GM12878 (cell line): ENCODE measurements at regions not wholly inside any gene's neighbourhood (a gene's known extent, or its start where the extent isn't known, plus 50 kb on each side); places are given as distances from the start of the nearest gene placed in this dataset.

Source experiments
- ATAC-seq: fragments of 200-7000 bp; cut with Tn5 transposase; 3 replicates; pipeline ENCODE4 v1.9.1; 2020; ENCODE audit warnings: mild to moderate bottlenecking, moderate library complexity
- BruUV-seq: library from RNA; stranded (reverse); fragments of 400-500 nt; replicated peaks from 2 replicates; lab custom pipeline; 2021; lab: Mats Ljungman, UMichigan
- CTCF ChIA-PET: fragments of 300-600 bp; sonication (Branson Sonifier 250); formaldehyde crosslinking; extraction: SDS; loops from one replicate; lab custom pipeline; 2021; ENCODE audit warnings: inconsistent platforms; lab: Yijun Ruan, JAX
- POLR2A ChIA-PET: fragments of 350-600 bp; formaldehyde crosslinking; extraction: SDS; loops from one replicate; lab custom pipeline; 2021; ENCODE audit warnings: inconsistent platforms; lab: Charles Lee
- RAD21 ChIA-PET: fragments of 300-600 bp; sonication (Branson Sonifier 250); formaldehyde crosslinking; loops from one replicate; lab custom pipeline; 2023; ENCODE audit warnings: antibody characterized with exemption; ENCODE audit not compliant: unreplicated experiment; lab: Charles Lee
- SMC1A ChIA-PET: fragments of 300-600 bp; sonication (Branson Sonifier 250); formaldehyde crosslinking; loops from one replicate; lab custom pipeline; 2023; ENCODE audit not compliant: unreplicated experiment, uncharacterized antibody; lab: Charles Lee
- DNase-seq: peaks from one replicate; pipeline ENCODE4 v3.0.0-alpha.2; 2011; ENCODE audit warnings: low read depth, low spot score
- FAIRE-seq: peaks from 3 replicates; lab custom pipeline; 2011; peaks lifted over from hg19 to GRCh38; lab: Jason Lieb, UNC
- H2AFZ ChIP-seq: 2 replicates; pipeline ENCODE4 v1.6.0; 2011; ENCODE audit warnings: low read depth, low read length, control low read depth; ENCODE audit not compliant: control insufficient read depth
- H3K27ac ChIP-seq: 2 replicates; pipeline ENCODE4 v1.5.1; 2011; ENCODE audit warnings: control low read depth; ENCODE audit not compliant: control insufficient read depth, insufficient read depth
- H3K27me3 ChIP-seq, 2 experiments: replicated peaks in 1 of 2; 2 replicates each; pipeline versions ENCODE4 v1.6.0 to v1.6.1; 2011; ENCODE audit warnings: low read length in 1 of 2; ENCODE audit not compliant: control insufficient read depth in 2 of 2, insufficient read depth in 2 of 2
- H3K36me3 ChIP-seq, 2 experiments: 2 replicates each; pipeline ENCODE4 v1.5.1; 2011; ENCODE audit warnings: low read length in 1 of 2; ENCODE audit not compliant: control insufficient read depth in 2 of 2, insufficient read depth in 2 of 2
- H3K4me1 ChIP-seq: 2 replicates; pipeline ENCODE4 v1.6.1; 2011; ENCODE audit warnings: mild to moderate bottlenecking, low read length, moderate library complexity, mixed read lengths; ENCODE audit not compliant: control insufficient read depth, insufficient read depth
- H3K4me2 ChIP-seq: 2 replicates; pipeline ENCODE4 v1.6.0; 2011; ENCODE audit warnings: control low read depth; ENCODE audit not compliant: control insufficient read depth, insufficient read depth
- H3K4me3 ChIP-seq: fragments of 200-600 bp; sonication (generic); 2 replicates; pipeline ENCODE4 v1.5.1; 2016
- H3K79me2 ChIP-seq: 2 replicates; pipeline ENCODE4 v1.6.0; 2011; ENCODE audit warnings: low read length; ENCODE audit not compliant: control insufficient read depth, insufficient read depth
- H3K9ac ChIP-seq: 2 replicates; pipeline ENCODE4 v1.8.0; 2011; ENCODE audit warnings: low read length, control low read depth, mixed read lengths; ENCODE audit not compliant: control insufficient read depth, insufficient read depth
- H3K9me3 ChIP-seq: replicated peaks from 3 replicates; pipeline ENCODE4 v1.5.1; 2011; ENCODE audit warnings: mild to moderate bottlenecking, low read length; ENCODE audit not compliant: control insufficient read depth, insufficient read depth
- H4K20me1 ChIP-seq: 2 replicates; pipeline ENCODE4 v1.6.0; 2011; ENCODE audit not compliant: control insufficient read depth, insufficient read depth
- BRCA1 ChIP-seq: IDR thresholded peaks from 2 replicates; pipeline ENCODE4 v1.6.1; 2011; ENCODE audit warnings: low read depth, low read length, improper control_type of control experiment
- EED ChIP-seq: sonication (generic); IDR thresholded peaks from 2 replicates; pipeline ENCODE4 v1.6.1; 2016; ENCODE audit warnings: antibody characterized with exemption, low read depth
- ESRRA ChIP-seq: IDR thresholded peaks from 2 replicates; pipeline ENCODE4 v1.6.1; 2012; ENCODE audit warnings: mild to moderate bottlenecking, low read length, improper control_type of control experiment
- RB1 ChIP-seq: fragments of 450-650 bp; formaldehyde crosslinking; IDR thresholded peaks from 2 replicates; pipeline ENCODE4 v1.6.1; 2017; ENCODE audit warnings: mild to moderate bottlenecking, borderline replicate concordance
- SMAD1 ChIP-seq: fragments of 450-650 bp; IDR thresholded peaks from 2 replicates; pipeline ENCODE4 v1.6.1; 2018; ENCODE audit warnings: mild to moderate bottlenecking, low read depth; ENCODE audit not compliant: partially characterized antibody
- TAF1 ChIP-seq: IDR thresholded peaks from 2 replicates; pipeline ENCODE4 v1.6.1; 2011; ENCODE audit warnings: mild to moderate bottlenecking, low read depth, low read length, borderline replicate concordance
- WRNIP1 ChIP-seq: IDR thresholded peaks from 2 replicates; pipeline ENCODE4 v1.6.1; 2011; ENCODE audit warnings: low read depth, low read length, improper control_type of control experiment, borderline replicate concordance
- ZNF274 ChIP-seq: IDR thresholded peaks from one replicate; pipeline ENCODE4 v1.8.0; 2011; ENCODE audit not compliant: insufficient read length, insufficient read depth
- ZNF384 ChIP-seq: IDR thresholded peaks from 2 replicates; pipeline ENCODE4 v1.6.1; 2012; ENCODE audit warnings: low read depth, mild to moderate bottlenecking, low read length, improper control_type of control experiment, borderline replicate concordance
- WGBS: methylation state at CpG from one replicate; pipeline ENCODE4 v1.1.6; 2016; ENCODE audit warnings: low lambda C conversion rate; ENCODE audit not compliant: insufficient replicate concordance, insufficient coverage; ENCODE audit errors: missing lambda C conversion rate; 5-methylcytosine and 5-hydroxymethylcytosine counted together
- in situ Hi-C: fragments of 300-500 bp; cut with MboI; formaldehyde crosslinking; loops from 9 replicates; pipeline ENCODE4 v1.14.3; 2018; ENCODE audit warnings: mixed read lengths
- intact Hi-C: fragments of 100-400 bp; cut with micrococcal nuclease; formaldehyde crosslinking; loops from one replicate; pipeline ENCODE4 v1.14.2; 2022; ENCODE audit not compliant: unreplicated experiment
- TF ChIP-seq, protein P1 (sequence below): fragments of 450-650 bp; conservative IDR thresholded peaks from 2 replicates; pipeline ENCODE4 v1.6.1; 2017; ENCODE audit warnings: mild to moderate bottlenecking, moderate library complexity
- TF ChIP-seq, protein P2 (sequence below), 3 experiments: IDR thresholded peaks in 2 of 3; conservative IDR thresholded peaks in 1 of 3; 2 replicates each; pipeline ENCODE4 v1.5.1; 2011; ENCODE audit warnings: low read depth in 3 of 3, low read length in 3 of 3, mild to moderate bottlenecking in 3 of 3, control low read depth in 2 of 3, moderate library complexity in 2 of 3, inconsistent platforms in 1 of 3, mixed read lengths in 1 of 3; ENCODE audit not compliant: control insufficient read depth in 2 of 3, insufficient read depth in 1 of 3; ENCODE audit errors: extremely low read depth in 1 of 3
- TF ChIP-seq, protein P3 (sequence below): IDR thresholded peaks from 2 replicates; pipeline ENCODE4 v1.6.1; 2012; ENCODE audit warnings: low read depth, low read length, improper control_type of control experiment

DNA sequence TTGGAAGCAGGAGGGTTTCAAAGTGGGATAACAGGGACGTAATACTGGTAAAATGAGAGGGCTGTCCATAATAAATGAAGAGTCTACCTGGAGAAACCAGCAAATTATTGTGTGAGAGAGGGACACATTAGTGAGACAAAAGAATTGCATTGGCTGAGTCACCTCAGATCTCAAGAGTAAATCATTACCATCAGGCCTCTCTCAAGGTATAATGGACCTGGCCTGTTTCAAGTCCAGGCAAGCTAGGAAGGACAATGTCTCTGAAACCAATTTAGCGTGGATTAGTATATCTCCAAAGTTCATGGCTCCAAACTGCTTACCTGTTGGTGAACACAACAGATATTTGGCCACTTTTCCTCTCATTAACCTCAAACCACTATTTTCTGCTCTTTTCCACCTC lies 471.4 kb downstream of the CMPK2 start:
- ChIA-PET RAD21 (interaction anchor here (1.5 kb wide), 1 partner anchor 49 kb away, joined by 3 read pairs; no protein-coding TSS in a partner anchor), POLR2A (no interaction called here), CTCF (no interaction called here), SMC1A (interaction anchor here (1.0 to 1.1 kb wide), 2 partner anchors 39 to 56 kb away, joined by 3 read pairs; no protein-coding TSS in a partner anchor)
- intact Hi-C loops: no loop called here
- Histone ChIP-seq H3K27me3 (no peaks in the 10 kb centered on the region), H3K9me3 (no peaks in the 10 kb centered on the region; the same call in 1 of the 3 replicates), H3K27ac (no peak overlapping the region), H3K4me3 (no peak overlapping the region), H3K9ac (no peak overlapping the region), H3K4me2 (no peak overlapping the region), H3K36me3 (no peaks in the 10 kb centered on the region), H3K79me2 (no peaks in the 10 kb centered on the region), H3K4me1 (no peaks in the 10 kb centered on the region), H4K20me1 (no peaks in the 10 kb centered on the region), H2AFZ (no peak overlapping the region)
- in situ Hi-C loops: no loop called here
- FAIRE-seq (no peak), DNase-seq (no peak), ATAC-seq (no peak)
- WGBS: 0% methylated on average over 2 of the region's 2 CpGs
- no peak for TF ChIP-seq EED
- no peak for TF ChIP-seq ZNF274
- TF ChIP-seq ZNF384: no peak
- no peak for TF ChIP-seq TAF1
- no peak for TF ChIP-seq RB1
- no TSS peak for BruUV-seq

DNA sequence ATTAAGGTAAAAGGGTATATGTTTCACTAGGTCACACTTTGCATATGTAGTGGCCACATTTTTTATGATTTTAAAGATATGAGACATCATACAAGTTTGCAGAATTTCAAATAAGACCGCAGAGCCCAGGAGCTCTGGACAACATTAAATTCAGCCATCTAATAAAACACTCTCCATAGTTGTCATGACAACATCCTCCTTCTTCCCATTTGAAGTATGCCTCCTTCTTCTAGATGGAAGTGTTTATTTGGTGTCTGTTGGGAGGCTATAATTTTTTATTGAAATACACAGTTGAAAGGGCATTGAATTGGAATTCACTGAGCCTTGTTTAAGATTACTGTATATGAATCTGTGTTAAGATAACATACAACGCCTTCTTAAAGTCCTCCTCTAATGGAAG lies 467.3 kb downstream of the CMPK2 start:
- ATAC-seq (no peak), FAIRE-seq (no peak), DNase-seq (no peak)
- no peaks in the 10 kb centered on the region; the same call in 1 of the 3 replicates for H3K9me3 ChIP-seq
- no TSS peak for BruUV-seq
- H3K27ac ChIP-seq: no peak overlapping the region
- POLR2A ChIA-PET: no interaction called here
- RAD21 ChIA-PET: no interaction called here
- no peaks in the 10 kb centered on the region for H4K20me1 ChIP-seq
- 98% methylated on average over 2 of the region's 2 CpGs for WGBS
- H3K79me2 ChIP-seq: no peaks in the 10 kb centered on the region
- CTCF ChIA-PET: no interaction called here
- H3K4me2 ChIP-seq: no peak overlapping the region
- H3K4me3 ChIP-seq: no peak overlapping the region
- no peak overlapping the region for H3K9ac ChIP-seq
- no peak overlapping the region for H2AFZ ChIP-seq
- in situ Hi-C loops: no loop called here
- H3K27me3 ChIP-seq: no peaks in the 10 kb centered on the region
- intact Hi-C loops: no loop called here
- H3K36me3 ChIP-seq: no peaks in the 10 kb centered on the region
- SMC1A ChIA-PET: no interaction called here
- no peaks in the 10 kb centered on the region for H3K4me1 ChIP-seq
- TF ChIP-seq EED: no peak
- TF ChIP-seq ESRRA: no peak
- no peak for TF ChIP-seq SMAD1
- TF ChIP-seq, protein P1, sequence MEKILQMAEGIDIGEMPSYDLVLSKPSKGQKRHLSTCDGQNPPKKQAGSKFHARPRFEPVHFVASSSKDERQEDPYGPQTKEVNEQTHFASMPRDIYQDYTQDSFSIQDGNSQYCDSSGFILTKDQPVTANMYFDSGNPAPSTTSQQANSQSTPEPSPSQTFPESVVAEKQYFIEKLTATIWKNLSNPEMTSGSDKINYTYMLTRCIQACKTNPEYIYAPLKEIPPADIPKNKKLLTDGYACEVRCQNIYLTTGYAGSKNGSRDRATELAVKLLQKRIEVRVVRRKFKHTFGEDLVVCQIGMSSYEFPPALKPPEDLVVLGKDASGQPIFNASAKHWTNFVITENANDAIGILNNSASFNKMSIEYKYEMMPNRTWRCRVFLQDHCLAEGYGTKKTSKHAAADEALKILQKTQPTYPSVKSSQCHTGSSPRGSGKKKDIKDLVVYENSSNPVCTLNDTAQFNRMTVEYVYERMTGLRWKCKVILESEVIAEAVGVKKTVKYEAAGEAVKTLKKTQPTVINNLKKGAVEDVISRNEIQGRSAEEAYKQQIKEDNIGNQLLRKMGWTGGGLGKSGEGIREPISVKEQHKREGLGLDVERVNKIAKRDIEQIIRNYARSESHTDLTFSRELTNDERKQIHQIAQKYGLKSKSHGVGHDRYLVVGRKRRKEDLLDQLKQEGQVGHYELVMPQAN: no peak
- no peak for TF ChIP-seq BRCA1
- TF ChIP-seq, protein P2, sequence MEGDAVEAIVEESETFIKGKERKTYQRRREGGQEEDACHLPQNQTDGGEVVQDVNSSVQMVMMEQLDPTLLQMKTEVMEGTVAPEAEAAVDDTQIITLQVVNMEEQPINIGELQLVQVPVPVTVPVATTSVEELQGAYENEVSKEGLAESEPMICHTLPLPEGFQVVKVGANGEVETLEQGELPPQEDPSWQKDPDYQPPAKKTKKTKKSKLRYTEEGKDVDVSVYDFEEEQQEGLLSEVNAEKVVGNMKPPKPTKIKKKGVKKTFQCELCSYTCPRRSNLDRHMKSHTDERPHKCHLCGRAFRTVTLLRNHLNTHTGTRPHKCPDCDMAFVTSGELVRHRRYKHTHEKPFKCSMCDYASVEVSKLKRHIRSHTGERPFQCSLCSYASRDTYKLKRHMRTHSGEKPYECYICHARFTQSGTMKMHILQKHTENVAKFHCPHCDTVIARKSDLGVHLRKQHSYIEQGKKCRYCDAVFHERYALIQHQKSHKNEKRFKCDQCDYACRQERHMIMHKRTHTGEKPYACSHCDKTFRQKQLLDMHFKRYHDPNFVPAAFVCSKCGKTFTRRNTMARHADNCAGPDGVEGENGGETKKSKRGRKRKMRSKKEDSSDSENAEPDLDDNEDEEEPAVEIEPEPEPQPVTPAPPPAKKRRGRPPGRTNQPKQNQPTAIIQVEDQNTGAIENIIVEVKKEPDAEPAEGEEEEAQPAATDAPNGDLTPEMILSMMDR (IDR thresholded peaks at IDR 0.05 in 2 of 3, conservative IDR thresholded peaks at IDR 0.05 in 1 of 3; ENCODE audit: control insufficient read depth in 2 of 3, extremely low read depth in 1 of 3, insufficient read depth in 1 of 3, low read depth in 3 of 3, low read length in 3 of 3): no peak
- TF ChIP-seq, protein P3, sequence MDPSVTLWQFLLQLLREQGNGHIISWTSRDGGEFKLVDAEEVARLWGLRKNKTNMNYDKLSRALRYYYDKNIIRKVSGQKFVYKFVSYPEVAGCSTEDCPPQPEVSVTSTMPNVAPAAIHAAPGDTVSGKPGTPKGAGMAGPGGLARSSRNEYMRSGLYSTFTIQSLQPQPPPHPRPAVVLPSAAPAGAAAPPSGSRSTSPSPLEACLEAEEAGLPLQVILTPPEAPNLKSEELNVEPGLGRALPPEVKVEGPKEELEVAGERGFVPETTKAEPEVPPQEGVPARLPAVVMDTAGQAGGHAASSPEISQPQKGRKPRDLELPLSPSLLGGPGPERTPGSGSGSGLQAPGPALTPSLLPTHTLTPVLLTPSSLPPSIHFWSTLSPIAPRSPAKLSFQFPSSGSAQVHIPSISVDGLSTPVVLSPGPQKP: no peak
- no peak for TF ChIP-seq WRNIP1
